Peyer's patch (tissue), 4 donors: ENCODE measurements at regions not wholly inside any gene's neighbourhood (a gene's known extent, or its start where the extent isn't known, plus 50 kb on each side); places are given as distances from the start of the nearest gene placed in this dataset.

Experiments used
- POLR2A ChIP-seq, 2 donors: fragments of 450-650 bp; IDR thresholded peaks; one replicate each; pipeline ENCODE4 v1.5.1; 2017; ENCODE audit warnings: antibody characterized with exemption in 2 of 2, mild to moderate bottlenecking in 2 of 2, moderate library complexity in 2 of 2
- TF ChIP-seq, protein P1 (sequence below), 6 experiments: fragments of 450-650 bp in 4 of 6; fragments of 200-600 bp in 2 of 6; sonication (generic) in 1 of 6; IDR thresholded peaks; one replicate each; pipeline ENCODE4 v1.5.1; 2017 to 2019; ENCODE audit warnings: antibody characterized with exemption in 6 of 6, mild to moderate bottlenecking in 3 of 6, moderate library complexity in 1 of 6

DNA sequence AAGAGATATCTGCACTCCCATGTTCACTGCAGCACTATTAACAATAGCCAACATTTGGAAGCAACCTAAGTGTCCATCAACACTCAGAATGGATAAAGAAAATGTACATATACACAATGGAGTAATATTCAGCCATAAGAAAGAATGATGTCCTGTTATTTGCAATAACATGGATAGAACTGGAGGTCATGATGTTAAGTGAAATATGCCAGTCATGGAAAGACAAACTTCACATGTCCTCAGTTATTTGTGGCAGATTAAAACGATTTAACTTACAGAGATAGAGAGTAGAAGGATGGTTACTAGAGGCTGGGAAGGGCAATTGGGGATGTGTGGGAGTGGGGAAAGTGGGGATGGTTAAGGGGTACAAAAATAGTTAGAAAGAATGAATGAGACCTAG is 110.3 kb upstream of the PCSK5 start:
- TF ChIP-seq, protein P1, sequence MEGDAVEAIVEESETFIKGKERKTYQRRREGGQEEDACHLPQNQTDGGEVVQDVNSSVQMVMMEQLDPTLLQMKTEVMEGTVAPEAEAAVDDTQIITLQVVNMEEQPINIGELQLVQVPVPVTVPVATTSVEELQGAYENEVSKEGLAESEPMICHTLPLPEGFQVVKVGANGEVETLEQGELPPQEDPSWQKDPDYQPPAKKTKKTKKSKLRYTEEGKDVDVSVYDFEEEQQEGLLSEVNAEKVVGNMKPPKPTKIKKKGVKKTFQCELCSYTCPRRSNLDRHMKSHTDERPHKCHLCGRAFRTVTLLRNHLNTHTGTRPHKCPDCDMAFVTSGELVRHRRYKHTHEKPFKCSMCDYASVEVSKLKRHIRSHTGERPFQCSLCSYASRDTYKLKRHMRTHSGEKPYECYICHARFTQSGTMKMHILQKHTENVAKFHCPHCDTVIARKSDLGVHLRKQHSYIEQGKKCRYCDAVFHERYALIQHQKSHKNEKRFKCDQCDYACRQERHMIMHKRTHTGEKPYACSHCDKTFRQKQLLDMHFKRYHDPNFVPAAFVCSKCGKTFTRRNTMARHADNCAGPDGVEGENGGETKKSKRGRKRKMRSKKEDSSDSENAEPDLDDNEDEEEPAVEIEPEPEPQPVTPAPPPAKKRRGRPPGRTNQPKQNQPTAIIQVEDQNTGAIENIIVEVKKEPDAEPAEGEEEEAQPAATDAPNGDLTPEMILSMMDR (IDR thresholded peaks at IDR 0.05) = no peak
- TF ChIP-seq POLR2A (IDR thresholded peaks at IDR 0.05) = no peak
